HG02759 (cell line): ENCODE measurements at regions not wholly inside any gene's neighbourhood (a gene's known extent, or its start where the extent isn't known, plus 50 kb on each side); places are given as distances from the start of the nearest gene placed in this dataset.
"Not testable (repeated sequence)": the region's sequence is repeated elsewhere in the genome, so short reads cannot be mapped to it uniquely, and the experiment has no call there.

Experiments
- ATAC-seq: cut with Tn5 transposase; IDR thresholded peaks from one replicate; pipeline ENCODE4 v1.9.1; 2021; ENCODE audit warnings: mild to moderate bottlenecking, moderate library complexity; ENCODE audit not compliant: unreplicated experiment

- ATAC-seq, result no peak
Observed at GRCh38 chr6:165173484-165173883, 135.9 kb downstream of the C6orf118 start.

- ATAC-seq, result no peak
Observed at GRCh38 chr6:165167861-165168260, 141.5 kb downstream of the C6orf118 start.

DNA sequence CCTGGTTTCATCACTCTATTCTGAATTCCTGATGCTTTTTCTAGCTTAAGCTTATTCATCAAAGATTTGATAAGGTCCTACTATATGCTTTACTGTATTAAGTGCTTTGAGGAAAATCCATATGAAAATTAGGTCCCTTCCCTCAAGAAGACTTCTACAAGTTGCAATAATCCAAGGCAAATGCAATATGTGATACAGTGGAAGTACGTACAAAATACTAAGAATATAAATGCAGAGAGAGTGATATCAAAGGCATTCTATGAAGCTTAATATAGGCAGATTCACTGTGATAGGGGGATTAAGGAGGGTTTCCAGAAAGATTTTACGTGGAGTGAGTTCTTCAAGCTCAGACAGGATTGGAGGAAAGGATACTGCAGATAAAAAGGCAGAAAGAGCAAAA lies 142.1 kb downstream of the C6orf118 start:
- ATAC-seq, result no peak

GRCh38 chr6:165163519-165163918 lies 145.9 kb downstream of the C6orf118 start:
- no peak for ATAC-seq

DNA sequence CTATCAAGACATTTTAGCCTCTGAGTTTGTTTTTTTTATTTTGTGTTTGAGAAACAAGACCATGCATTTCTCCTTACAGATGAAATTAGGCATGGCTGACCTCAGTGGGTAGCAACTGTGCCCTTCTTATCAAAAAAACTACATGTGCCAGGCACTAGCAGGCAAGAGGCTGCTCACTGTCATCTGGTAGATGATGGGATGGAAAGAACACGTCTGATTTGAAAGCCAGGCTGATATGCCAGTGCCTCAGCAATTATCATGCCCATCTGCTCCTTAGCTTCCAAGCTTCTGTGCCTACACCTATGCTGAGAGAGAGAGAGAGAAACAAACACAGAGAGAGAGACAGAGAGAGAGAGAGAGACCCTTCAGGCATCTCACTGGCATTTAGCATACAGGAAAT lies 149.9 kb downstream of the C6orf118 start:
- no peak for ATAC-seq

DNA sequence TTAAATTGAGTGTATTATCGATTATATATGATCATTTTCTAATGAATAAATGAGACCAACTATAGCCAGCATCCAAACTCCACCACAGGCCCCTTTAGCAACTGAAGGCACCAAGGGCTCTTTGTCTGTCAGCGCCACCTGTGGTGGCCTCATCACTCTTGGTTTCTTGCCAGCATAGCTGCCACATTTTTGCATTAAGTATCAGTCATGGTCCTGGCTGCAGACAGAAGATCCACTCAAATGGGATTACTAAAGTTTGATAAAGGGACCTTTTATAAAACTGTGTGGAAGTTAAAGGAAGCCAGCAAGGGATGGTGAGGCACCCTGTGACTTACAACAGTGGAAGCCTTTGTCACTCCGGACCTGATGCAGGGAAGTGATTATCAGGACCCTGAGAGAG lies 162.9 kb downstream of the C6orf118 start:
- ATAC-seq, result no peak

GRCh38 chr6:165135889-165136288 lies 173.5 kb downstream of the C6orf118 start:
- no peak for ATAC-seq

DNA sequence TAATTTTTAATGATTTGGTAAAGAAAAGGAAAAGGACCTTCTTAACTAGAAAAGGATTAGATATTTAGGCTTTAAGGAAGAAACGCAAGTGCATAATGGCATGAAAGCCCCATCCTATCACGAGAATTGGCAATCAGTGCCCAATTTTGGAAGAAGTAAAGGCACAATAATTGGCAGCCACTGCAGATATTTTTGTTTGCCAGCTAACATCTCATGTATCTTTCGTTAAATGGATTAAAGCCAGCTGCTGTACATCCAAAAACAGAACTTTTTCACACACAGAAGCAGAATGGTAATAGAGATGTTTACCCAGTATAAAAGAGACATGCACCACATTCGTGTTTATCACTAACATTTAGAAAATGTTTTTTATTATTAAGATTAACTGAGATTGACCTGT lies 180.3 kb downstream of the C6orf118 start:
- no peak for ATAC-seq

DNA sequence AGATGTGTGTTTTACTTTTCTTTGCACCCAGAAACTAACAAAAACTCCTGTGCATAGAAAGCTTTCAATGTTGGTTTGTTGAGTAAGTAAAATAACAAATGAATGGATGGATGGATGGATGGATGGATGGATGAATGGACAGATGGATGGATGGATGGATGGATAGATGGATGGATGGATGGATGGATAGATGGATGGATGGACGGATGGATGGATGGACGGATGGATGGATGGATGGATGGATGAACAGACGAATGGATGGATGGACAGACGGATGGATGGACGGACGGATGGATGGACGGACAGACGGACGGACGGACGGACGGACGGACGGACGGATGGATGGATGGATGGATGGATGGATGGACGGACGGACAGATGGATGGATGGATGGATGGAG lies 181.7 kb downstream of the C6orf118 start:
- ATAC-seq, result not testable (repeated sequence)

GRCh38 chr6:165124681-165125080 lies 184.7 kb downstream of the C6orf118 start:
- ATAC-seq, result not testable (repeated sequence)

DNA sequence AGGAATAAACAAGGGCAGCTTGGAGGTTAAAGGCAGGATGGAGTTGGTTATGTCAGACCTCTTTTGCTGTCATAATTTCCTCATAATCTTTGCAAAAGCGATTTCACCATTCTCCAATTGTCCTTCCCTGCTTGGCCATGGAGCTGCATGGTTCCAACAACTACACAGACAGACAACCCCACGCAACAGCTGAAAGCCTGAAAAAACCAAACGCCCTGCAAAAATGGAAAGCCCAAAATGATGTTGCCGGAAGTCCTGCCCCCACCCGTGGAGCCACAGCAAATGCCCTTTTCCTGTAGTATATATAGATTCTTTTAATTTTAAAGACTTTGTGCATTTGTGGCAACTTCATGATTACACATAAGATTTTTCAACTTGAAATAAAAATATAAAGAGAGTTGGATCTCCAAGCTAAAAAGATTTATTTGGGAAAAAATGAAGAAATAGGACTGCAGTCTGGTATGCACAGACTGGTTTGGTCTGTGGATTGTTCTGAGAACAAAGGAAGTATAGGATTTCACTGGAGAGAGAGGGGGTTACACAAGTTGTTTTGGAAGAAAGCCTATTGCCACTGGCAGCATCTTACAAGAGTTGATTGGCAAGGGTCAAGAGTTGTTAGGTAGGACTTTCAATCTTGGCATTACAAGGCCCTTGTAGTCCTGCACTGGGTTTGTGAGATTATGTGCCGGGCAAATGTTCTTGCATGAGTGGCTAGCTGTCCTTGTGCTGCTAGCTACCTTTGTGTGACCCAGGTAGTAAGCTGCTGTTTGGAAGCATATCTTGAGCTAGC lies 190.0 kb downstream of the C6orf118 start:
- no peak for ATAC-seq

GRCh38 chr6:165118736-165119135 lies 190.7 kb downstream of the C6orf118 start:
- no peak for ATAC-seq

DNA sequence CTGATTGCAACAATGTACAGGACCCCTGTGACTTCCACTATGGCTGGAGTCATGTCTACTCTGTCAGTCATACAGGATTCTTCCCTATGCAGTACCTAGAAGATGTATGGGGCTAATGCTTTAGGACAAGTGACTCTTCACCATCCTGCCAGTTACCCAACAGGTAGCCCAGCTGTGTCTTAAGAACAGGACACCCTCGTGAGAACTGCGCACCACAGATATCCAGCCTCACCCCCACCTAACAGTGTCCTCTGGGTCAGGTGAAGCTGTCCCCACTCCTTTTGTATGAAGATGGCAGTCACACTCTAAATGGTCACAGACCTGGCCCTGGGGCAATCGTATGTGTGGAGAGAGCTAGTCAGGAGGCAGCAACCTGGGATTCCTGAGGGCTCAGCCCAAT lies 191.6 kb downstream of the C6orf118 start:
- ATAC-seq, result no peak

DNA sequence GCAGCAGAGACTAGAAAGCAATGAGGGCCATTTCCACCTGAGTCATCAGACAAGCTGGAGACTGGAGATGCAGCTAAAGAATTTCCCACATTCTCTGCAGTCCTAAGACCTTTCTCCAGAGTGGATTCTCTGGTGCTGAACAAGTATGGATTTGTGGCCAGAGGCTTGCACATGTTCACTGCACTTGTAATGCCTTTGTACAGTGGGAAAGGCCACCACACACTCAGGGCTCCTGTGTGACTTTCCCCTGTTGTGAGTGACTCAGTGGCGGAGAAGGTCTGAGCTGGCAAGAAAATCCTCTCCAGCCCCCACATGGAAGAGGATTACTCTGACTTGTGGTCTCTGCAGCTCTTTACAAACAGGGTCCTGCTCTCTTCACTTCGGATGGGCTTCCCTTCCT lies 192.3 kb downstream of the C6orf118 start:
- ATAC-seq, result no peak

DNA sequence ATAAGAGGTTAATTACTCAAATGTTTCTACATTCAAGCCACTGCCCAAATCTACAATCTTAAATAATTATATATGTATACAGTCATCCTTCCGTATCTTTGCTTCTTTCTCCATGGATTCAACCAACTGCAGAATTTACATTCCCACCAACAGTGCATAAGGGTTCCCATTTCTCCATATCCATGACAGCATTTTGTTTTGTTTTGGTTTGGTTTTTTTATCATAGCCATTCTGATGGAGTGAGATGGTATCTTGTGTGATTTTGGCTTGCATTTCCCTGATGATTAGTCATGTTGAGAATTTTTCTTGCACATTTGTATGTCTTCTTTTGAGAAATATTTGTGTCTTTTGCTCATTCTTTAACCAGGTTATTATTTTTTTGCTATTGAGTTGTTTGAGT lies 198.5 kb downstream of the C6orf118 start:
- ATAC-seq, result no peak

DNA sequence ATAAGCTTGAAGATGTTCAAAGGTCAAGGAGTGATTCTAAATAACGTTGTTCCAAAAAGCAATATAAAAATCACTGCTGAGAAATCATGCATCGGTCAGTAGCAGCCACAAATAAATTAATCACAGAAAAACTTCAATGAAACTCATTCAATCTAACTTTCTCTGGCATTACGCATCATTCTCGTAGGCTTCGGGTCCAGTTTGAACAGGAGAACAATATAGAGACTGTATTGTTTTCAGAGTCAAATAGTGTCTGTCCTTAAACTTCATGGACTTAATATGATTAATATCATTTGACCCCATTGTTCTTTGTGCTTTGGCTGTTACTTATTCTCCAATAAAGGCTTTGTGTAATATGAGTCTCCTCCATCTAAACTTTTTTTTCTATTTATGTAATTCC lies 200.4 kb downstream of the C6orf118 start:
- ATAC-seq, result no peak

GRCh38 chr6:165106261-165106660 lies 203.1 kb downstream of the C6orf118 start:
- no peak for ATAC-seq

DNA sequence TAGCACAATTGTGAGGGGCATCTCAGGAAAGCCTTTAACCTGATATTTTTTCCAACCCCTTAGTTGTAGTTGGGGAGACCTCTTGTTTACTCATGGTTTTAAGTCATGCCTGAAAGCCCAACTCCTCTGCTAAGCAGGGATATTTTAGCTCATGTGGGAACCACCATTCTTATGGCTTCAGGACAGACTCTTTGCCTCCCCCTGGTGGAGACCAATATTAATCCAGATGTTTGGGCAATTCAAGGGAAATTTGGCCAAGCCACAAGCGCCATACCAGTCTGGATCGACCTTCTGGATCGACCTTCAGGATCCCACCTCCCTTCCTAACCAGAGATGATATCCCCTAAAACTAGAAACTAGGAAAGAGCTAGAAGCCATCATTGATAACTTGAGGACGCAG lies 211.2 kb downstream of the C6orf118 start:
- no peak for ATAC-seq

- ATAC-seq, result no peak
Observed at GRCh38 chr6:165096868-165097267, 212.5 kb downstream of the C6orf118 start.

GRCh38 chr6:165096209-165096608 lies 213.2 kb downstream of the C6orf118 start:
- ATAC-seq, result no peak

DNA sequence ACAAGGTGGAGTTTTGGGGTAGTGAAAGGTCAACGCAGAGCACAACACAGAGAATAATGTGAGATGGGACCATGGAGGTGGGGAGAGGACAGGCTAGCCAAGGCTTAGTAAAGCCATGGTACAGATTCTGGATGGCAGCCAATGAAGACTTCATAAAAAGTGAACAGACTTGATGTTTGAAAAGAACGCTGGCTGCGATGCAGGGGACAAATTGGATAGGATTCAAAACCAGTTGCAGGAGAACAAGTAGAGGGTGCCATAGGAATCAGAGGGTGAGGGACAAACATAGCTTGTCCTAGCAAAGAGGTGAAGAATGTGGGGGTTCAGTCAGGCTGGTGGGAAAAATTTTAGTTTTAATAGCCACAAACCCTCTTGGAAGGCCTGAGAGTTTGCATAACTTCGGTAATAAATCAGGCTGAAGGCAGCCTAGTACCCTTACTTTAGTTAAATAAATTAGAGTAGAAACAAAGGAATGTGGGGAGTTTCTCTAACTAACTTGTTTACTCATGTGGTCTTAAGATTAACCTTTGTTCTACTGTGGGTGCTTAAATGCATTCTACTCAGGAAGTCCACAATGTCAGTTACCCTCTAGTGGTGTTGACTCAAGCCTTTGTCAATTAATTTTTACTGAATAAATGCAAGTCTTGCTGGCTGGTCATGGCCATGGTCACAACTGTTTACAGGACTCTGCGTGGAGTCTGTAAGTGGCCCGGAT lies 216.4 kb downstream of the C6orf118 start:
- no peak for ATAC-seq

DNA sequence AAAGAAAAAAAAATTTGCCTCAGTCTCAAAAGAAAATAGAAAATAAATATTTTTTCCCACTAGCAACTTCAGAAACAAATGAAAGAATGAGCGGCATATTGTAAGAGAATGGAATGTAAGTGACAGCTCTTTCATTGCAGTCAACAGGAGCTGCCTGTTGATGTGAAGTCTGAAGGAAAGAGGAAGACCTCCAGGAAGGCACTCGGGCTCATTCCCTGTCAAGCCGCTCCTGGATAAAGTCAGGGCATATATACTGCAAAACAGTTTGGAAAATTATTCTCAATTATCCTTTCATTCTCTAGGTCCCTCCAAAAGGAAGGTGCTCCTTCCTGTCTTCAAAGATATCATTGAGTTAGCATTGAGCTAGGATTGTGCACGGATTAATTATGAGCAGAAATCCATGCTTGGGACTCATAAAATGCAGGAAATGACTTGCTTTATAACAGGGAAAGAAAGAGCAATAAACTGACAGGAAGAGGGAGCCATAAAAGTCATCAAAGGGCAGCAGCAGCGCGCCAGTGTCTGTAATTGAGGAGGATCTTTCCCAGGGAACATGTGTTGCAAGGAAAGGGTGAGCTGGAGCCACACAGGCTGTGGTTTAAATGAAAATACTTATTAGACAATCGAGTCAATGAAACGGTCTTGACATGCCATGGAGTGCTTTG lies 218.2 kb downstream of the C6orf118 start:
- no peak for ATAC-seq
